ENCODE measurements at regions not wholly inside any gene's neighbourhood (a gene's known extent, or its start where the extent isn't known, plus 50 kb on each side); places are given as distances from the start of the nearest gene placed in this dataset.

GRCh38 chr10:3846736-3847135, 61.7 kb upstream of the KLF6 start:
- H3K27ac Mint-ChIP-seq = no peak overlapping the region
- no peaks in the 10 kb centered on the region for H3K27me3 Mint-ChIP-seq

DNA sequence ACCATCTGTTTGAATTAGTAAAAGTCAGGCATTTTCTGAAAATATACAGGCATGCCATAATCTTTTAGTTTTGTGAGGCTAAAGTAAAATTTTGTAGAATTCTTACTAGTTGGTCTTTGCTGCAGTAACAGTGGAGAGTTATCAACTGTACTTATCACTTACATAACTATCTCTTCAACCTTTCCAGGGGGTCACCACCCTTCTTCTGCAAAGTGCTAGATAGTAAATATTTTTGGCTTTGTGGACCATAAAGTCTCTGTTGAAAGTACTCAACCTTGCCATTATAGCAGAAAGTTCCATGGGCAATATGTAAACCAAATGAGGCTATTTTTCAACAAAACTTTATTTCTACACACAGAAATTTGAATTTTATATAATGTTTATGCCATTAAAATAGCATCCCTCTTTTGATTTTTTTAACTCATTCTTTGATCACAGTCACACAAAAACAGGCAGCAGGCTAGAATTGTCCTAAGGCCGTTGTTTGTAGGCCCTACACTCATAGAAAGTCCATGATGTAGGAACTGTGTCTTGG, 59.5 kb upstream of the KLF6 start:
- H3K36me3 Mint-ChIP-seq = no peaks in the 10 kb centered on the region
- no peaks in the 10 kb centered on the region for H3K27me3 Mint-ChIP-seq
- H3K4me1 Mint-ChIP-seq = peaks cover 2% of the 10 kb centered on the region
- CTCF ChIA-PET = no interaction called here
- DNase-seq = no peak
- H3K4me3 Mint-ChIP-seq = no peak overlapping the region
- H3K27ac Mint-ChIP-seq = no peak overlapping the region
- no peaks in the 10 kb centered on the region for H3K9me3 Mint-ChIP-seq

More at GRCh38 chr10:3846736-3847135, 61.7 kb upstream of the KLF6 start:
- CTCF ChIA-PET = no interaction called here
- no peak for DNase-seq
- H3K9me3 Mint-ChIP-seq = peaks cover 4% of the 10 kb centered on the region
- no peak overlapping the region for H3K4me3 Mint-ChIP-seq
- H3K36me3 Mint-ChIP-seq = peaks cover 2% of the 10 kb centered on the region
- peaks cover 16% of the 10 kb centered on the region for H3K4me1 Mint-ChIP-seq

DNA sequence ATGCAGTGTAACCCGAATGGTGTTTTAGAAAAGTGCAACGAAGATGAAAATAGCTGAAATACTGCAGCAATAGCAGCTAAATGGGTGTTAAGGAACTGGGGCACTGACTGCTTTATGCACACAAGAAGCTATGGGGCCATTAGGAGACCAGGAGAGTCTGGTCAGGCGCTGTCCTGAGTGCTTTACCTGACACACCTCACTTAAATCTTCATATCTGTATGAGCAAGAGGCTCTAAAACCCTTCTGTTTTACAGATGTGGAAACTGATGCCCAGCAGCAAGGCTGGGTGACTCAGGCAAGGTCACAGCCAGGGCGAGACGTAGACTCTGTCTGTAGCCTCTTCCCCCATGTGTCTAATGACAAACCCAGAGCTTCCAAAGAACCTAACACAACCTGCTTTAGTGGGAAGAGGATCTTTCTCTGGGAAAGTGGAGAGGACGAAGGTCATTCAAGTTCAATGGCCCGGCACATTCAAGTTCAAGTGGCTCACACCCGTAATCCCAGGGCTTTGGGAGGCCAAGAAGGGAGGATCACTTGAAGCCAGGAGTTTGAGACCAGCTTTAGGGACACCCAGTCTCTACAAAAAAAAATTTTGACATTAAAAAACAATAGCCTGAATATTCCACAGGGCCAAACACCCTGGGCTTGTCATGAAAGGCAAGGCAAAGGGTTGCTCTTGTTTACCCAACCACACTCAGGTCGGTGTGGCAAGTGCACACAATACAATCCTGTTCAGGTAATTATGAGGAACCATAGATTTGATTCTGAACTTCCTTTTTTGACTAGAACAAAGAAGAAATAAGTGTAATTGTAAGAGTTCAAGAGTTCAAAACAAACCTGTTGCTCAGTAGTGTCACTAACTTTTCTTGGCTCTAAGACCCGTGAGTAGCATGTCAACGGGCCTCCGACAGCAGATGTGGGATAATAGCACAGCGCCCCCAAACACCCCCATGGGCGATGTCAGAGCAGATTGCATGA, 53.7 kb upstream of the KLF6 start:
- H3K27ac Mint-ChIP-seq = no peak overlapping the region
- CTCF ChIA-PET = no interaction called here

GRCh38 chr10:3837647-3838459, 52.8 kb upstream of the KLF6 start:
- CTCF ChIA-PET = no interaction called here
- no peaks in the 10 kb centered on the region for H3K36me3 Mint-ChIP-seq
- DNase-seq = no peak
- H3K27ac Mint-ChIP-seq = no peak overlapping the region
- H3K9me3 Mint-ChIP-seq = no peaks in the 10 kb centered on the region
- H3K27me3 Mint-ChIP-seq = no peaks in the 10 kb centered on the region
- H3K4me3 Mint-ChIP-seq = no peak overlapping the region
- H3K4me1 Mint-ChIP-seq = peaks cover 21% of the 10 kb centered on the region

More for the DNA sequence above, 53.7 kb upstream of the KLF6 start:
- Mint-ChIP-seq H3K36me3 (no peaks in the 10 kb centered on the region), H3K27me3 (no peaks in the 10 kb centered on the region), H3K9me3 (no peaks in the 10 kb centered on the region), H3K4me1 (peaks cover 18% of the 10 kb centered on the region), H3K4me3 (no peak overlapping the region)
- DNase-seq = no peak

- H3K9me3 Mint-ChIP-seq = no peaks in the 10 kb centered on the region
- no peaks in the 10 kb centered on the region for H3K27me3 Mint-ChIP-seq
- H3K4me1 Mint-ChIP-seq = peaks cover 36% of the 10 kb centered on the region
- H3K27ac Mint-ChIP-seq = no peak overlapping the region
- H3K4me3 Mint-ChIP-seq = no peak overlapping the region
- CTCF ChIA-PET = interaction anchor here (1.0 to 1.1 kb wide), 2 partner anchors 83 to 113 kb away, joined by 3 read pairs; no protein-coding TSS in a partner anchor
- no peaks in the 10 kb centered on the region for H3K36me3 Mint-ChIP-seq
- no peak for DNase-seq
Measured at GRCh38 chr10:3836222-3836820, 51.3 kb upstream of the KLF6 start.

- no peak overlapping the region for H3K4me3 Mint-ChIP-seq
- H3K36me3 Mint-ChIP-seq = no peaks in the 10 kb centered on the region
- DNase-seq = no peak
- CTCF ChIA-PET = interaction anchor here (1.0 to 1.1 kb wide), 2 partner anchors 83 to 114 kb away, joined by 3 read pairs; no protein-coding TSS in a partner anchor
- H3K27me3 Mint-ChIP-seq = no peaks in the 10 kb centered on the region
- H3K27ac Mint-ChIP-seq = no peak overlapping the region
- H3K4me1 Mint-ChIP-seq = peaks cover 37% of the 10 kb centered on the region
- no peaks in the 10 kb centered on the region for H3K9me3 Mint-ChIP-seq
Measured at GRCh38 chr10:3835770-3836169, 50.8 kb upstream of the KLF6 start.

GRCh38 chr10:3834947-3835346, 49.9 kb upstream of the KLF6 start:
- Mint-ChIP-seq H3K27me3 (no peaks in the 10 kb centered on the region), H3K27ac (no peak overlapping the region), H3K4me1 (peaks cover 43% of the 10 kb centered on the region), H3K4me3 (no peak overlapping the region), H3K9me3 (no peaks in the 10 kb centered on the region), H3K36me3 (no peaks in the 10 kb centered on the region)
- DNase-seq = no peak
- CTCF ChIA-PET = no interaction called here
